ENCODE measurements at regions not wholly inside any gene's neighbourhood (a gene's known extent, or its start where the extent isn't known, plus 50 kb on each side); places are given as distances from the start of the nearest gene placed in this dataset.

DNA sequence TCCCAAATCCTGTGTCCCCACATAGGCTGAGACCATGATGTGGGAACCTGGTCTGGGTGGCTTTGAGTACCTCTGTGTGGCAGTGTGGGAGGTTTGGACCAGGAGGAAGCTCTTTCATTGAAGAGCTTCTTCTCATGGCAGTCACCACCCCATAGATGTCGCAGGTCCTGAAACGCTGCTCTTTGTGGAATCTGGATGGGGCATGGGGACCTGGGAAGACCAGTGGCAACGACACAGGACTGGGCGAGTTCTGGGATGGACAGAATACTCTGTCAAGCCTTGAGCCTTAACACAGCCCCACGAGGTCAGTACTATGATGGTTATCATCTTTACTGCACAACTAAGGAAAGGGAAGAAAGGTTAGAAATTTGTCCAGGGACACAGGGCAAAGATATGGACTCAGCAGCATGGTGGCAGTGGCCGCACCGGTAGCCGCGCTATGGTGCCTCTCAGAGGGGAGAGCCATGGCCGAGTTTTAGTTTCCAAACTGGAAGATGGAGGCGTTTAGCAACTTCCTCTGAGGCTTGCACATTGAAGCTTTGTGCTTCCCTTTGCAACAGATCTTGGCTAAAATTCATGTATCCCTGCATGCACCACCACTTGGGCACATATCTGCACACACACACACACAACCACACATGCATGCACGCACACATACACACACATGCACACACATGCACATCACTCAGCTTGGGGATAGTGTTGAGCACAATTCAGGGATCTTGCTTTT is 117.7 kb upstream of the C1orf174 start:
- no peak for DNase-seq

GRCh38 chr1:4018466-4019146 is 118.5 kb upstream of the C1orf174 start:
- DNase-seq, result no peak

DNA sequence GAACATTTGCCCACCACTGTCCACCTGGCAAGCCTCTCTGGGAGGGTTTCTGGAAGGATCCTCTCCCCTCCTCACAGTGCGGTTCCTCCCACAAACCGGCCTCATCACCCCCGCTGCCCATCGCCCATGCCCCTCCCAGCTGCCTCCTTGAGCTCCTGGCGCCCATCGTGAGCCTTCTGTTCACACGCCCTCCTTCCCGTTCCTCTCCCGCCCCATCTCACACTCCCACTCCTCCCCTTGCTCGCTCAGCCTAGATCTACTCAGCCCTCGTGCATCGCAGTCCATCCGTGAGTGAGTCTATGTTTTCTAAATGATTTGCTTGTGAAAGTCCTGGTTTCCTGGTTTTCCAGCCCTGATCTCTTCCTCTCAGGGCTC is 119.1 kb upstream of the C1orf174 start:
- DNase-seq, result no peak

DNA sequence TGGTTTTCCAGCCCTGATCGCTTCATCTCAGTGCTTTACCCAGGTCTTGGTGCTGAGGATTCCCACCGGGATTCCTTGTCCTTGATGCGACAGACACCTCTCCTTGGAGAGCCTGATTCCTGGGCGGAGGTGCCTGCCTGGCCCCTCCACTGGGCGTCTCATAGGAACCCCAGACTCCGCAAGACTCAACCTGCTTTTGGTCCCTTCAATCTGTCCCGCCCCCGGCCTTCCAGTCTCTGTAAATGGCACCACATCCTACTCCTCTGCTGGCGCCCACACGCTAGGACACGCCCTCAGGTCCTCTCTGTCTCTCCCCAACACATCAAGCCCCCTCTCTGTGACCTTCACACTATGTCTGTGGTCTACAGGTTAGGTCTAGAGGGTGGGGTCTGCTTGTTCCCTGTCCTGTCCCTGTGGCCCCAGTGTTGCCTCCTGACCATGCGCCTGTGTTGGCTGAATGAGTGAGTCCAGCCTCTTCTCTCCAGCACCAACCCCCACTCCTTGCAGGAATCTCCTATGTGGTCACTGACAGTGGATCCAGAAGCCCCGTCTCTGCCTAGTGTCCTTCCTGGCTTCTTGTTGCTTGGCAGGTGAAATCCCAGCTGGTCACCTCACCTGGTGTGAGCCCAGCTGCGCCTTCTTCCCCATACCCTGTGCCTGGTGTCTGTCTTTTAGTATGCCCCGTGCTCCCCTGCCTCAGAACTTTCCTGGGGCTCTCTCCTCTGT is 119.7 kb upstream of the C1orf174 start:
- no peak for DNase-seq

DNA sequence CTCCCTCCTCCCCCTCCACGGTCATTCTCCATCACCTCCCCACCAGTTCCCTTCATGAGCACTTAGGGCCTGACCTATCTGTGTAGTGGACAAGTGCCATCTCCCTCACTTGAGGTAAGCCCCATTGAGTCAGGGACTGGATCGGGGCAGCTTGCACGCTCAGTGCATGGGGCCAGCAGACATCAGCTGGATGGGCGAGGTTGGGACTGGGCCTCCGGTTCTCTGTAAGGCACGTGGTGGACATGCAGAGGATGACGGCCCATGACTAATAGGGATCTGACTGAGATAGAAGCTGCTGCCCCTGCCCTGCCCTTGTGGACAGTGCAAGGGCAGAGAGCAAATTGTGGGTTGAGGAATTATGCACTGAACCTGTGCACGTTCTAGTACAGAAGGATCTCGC is 120.4 kb upstream of the C1orf174 start:
- DNase-seq, result no peak

DNA sequence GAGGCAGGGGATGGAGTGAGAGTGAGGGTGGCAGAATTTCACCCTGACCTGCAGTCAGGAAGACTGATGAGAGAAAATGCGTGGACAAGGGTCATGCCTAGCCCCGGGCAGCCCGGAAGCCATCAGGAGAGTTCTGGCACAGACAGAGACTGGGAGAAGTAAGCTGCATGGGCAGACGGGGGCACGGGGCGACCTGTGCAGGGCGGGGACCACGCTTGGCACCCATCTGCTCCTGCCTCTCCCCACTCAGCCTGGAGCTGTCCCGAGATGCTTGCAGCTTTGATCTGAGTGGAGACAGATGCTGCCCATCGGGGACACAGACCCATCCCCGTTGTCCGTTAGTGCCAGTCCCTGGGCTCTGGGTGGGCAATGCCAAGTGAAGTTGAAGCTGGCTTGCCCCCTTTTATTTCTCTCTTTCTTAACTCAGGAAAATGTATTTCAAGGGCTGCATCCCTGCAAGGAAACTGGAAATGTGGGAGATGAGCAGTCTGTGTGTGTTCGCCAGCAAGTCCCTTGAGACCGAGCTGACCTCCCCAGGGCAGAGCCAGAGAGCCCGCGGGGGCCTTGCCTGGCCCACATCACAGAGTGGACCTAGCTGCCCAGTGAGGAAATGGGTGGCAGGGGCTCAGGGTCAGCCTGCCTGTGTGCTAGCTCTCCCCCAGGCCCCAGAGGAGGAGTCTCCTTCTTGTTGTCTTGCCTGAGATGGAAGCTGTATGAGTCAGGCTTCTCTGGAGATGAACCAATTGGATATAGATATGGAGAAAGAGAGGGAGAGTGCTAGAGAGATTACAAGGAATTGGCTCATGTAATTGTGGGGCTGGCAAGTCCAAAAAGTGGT is 121.3 kb upstream of the C1orf174 start:
- DNase-seq, result no peak

DNA sequence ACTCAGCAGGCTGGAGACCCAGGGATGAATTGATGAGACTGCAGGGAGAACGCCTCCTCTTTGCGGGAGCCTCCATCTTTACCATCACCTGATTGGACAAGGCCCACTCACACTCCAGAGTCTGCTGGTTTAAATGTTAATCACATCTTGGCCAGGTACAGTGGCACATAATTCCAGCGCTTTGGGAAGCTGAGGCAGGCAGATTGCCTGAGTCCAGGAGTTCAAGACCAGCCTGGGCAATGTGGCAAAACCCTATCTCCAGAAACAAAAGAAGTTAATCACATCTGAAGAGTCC is 121.8 kb upstream of the C1orf174 start:
- no peak for DNase-seq

- DNase-seq, result no peak
Observed at GRCh38 chr1:4022715-4023114, 122.6 kb upstream of the C1orf174 start.

- no peak for DNase-seq
Observed at GRCh38 chr1:4023678-4024077, 123.6 kb upstream of the C1orf174 start.

- DNase-seq, result no peak
Observed at GRCh38 chr1:4024811-4025210, 124.7 kb upstream of the C1orf174 start.

GRCh38 chr1:4025752-4026151 is 125.7 kb upstream of the C1orf174 start:
- DNase-seq, result no peak

GRCh38 chr1:4027008-4027407 is 126.9 kb upstream of the C1orf174 start:
- DNase-seq, result no peak

DNA sequence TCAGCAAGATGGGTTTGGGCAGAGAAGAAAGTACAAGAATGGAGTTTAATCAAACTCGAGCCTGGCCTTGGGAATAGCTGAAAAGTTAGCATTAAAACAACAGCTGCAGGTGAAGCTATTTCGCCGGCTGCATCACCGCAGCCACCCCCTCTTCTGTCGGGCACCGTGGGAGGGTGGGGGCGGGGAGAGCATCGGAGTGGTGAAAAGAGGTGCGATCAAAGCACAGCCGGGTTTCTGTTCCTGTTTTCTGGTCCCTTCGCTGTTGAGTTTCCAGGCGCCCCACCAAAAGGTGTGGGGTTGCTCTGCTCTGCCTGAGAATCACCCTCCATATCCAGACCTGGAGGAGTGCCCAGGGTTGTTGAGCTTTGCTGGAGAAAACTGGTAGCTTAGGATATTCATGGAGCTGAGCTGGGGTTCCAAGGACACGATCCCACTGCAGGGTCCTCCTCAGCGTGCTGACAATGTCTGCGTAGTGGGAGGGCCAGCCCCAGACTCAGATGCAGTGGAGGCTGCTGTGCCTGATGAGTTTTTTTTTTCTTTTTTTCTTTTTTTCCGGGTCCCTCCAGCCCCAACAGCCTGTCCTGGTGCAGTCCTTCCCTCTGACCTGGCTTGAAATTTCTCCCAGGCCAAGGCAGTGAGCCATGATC is 127.5 kb upstream of the C1orf174 start:
- DNase-seq, result peak; percentile 78

DNA sequence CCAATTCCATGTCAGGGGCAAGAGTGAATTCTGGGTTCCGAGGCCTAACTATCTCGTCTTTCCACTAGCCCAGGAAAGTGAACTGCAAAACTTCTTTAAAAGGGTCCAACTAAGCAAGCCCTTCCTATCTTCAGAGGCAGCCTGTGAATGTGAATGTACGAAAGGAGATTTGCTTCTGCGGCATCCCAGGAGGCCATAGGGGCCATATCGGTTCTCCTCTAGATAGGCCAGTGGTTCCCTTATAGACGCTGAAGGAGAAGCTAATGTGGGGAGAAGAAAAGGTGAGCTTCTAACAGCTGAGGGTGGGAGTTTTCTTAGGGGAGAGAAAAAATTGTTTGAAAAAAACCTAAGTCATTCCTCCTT is 128.0 kb upstream of the C1orf174 start:
- no peak for DNase-seq

GRCh38 chr1:4029376-4029775 is 129.3 kb upstream of the C1orf174 start:
- DNase-seq, result no peak

GRCh38 chr1:4032571-4032970 is 132.5 kb upstream of the C1orf174 start:
- DNase-seq, result no peak

DNA sequence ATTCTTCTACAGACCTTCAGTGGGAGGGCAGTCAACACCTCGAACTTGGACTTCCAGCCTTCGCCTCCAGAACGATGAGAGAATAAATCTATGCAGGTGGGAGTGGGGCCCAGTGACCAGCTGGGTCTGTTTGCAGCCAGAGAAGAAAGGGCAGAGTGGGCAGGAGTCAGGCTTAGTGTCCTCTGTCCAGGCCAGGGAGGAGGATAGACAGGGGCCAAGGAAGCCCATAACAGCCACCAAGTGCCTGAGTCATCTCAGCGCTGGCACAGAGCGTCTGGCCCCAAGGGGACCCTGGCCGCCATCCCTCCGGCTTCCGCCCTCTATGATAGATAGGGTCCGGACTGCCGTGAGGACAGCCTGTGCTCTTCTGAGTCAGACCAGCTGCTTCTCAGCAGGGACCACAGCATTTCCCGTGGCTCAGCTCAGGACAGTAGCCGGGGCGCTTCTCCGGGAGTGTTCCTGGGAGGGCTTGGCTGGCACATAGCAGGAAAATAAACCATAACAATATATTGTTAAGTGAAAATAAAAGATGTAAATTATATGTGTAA is 133.1 kb upstream of the C1orf174 start:
- DNase-seq, result no peak

GRCh38 chr1:4033713-4034112 is 133.6 kb upstream of the C1orf174 start:
- no peak for DNase-seq

GRCh38 chr1:4034318-4034887 is 134.3 kb upstream of the C1orf174 start:
- DNase-seq, result no peak

DNA sequence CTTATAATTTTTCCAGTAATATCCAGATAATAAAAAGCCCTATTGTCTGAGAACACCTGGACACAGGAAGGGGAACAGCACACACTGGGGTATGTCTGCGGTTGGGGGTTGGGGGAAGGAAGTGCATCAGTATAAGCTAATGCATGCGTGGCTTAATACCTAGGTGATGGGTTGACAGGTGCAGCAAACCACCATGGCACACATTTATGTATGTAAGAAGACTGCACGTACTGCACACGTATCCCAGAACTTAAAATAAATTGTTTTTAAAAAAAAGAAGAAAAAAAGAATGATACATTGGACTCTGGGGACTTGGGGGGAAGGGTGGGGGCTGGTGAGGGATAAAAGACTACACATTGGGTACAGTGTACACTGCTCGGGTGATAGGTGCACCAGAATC is 144.9 kb upstream of the C1orf174 start:
- DNase-seq, result peak; percentile 53

- DNase-seq, result no peak
Observed at GRCh38 chr1:4045397-4046010, 145.4 kb upstream of the C1orf174 start.

Data from CD4-positive, alpha-beta T cell treated with Interleukin-15 for 1 hour (primary cell).